SK-MEL-5 (cell line): ENCODE measurements at regions not wholly inside any gene's neighbourhood (a gene's known extent, or its start where the extent isn't known, plus 50 kb on each side); places are given as distances from the start of the nearest gene placed in this dataset.
"Not testable (repeated sequence)": the region's sequence is repeated elsewhere in the genome, so short reads cannot be mapped to it uniquely, and the experiment has no call there.

Experiments used
- DNase-seq: peaks from one replicate; pipeline ENCODE4 v3.0.0-alpha.2; 2016; ENCODE audit warnings: low read depth, low spot score
- in situ Hi-C: cut with HindIII; loops from 2 replicates; pipeline ENCODE4 v1.10.0; 2016; ENCODE audit warnings: low sequenced_read_pairs, high pct_unique_total_duplicates, low pct_unique_long_range_greater_than_20kb

- DNase-seq = no peak
- in situ Hi-C loops = no loop called here
These were observed 294.3 kb downstream of the GUCY2F start for GRCh38 chrX:109187473-109188168.

- in situ Hi-C loops = no loop called here
These were observed 294.9 kb downstream of the GUCY2F start for GRCh38 chrX:109186939-109187338.

GRCh38 chrX:109184506-109185139 lies 297.3 kb downstream of the GUCY2F start:
- DNase-seq = no peak
- in situ Hi-C loops = no loop called here

More at GRCh38 chrX:109186939-109187338, 294.9 kb downstream of the GUCY2F start:
- DNase-seq = no peak

GRCh38 chrX:109172091-109172602 lies 309.7 kb downstream of the GUCY2F start:
- in situ Hi-C loops = no loop called here

GRCh38 chrX:109155161-109155560 lies 326.7 kb downstream of the GUCY2F start:
- in situ Hi-C loops = no loop called here
- peak; percentile 55 for DNase-seq

More at GRCh38 chrX:109172091-109172602, 309.7 kb downstream of the GUCY2F start:
- DNase-seq = no peak

- DNase-seq, in situ Hi-C loops: not testable (repeated sequence)
These were observed 337.7 kb downstream of the GUCY2F start for GRCh38 chrX:109144173-109144572.

GRCh38 chrX:109140463-109140862 lies 341.4 kb downstream of the GUCY2F start:
- in situ Hi-C loops = no loop called here
- DNase-seq = no peak

- DNase-seq = no peak
- in situ Hi-C loops = no loop called here
These were observed 347.1 kb downstream of the GUCY2F start for GRCh38 chrX:109134777-109135176.

GRCh38 chrX:109125304-109125703 lies 356.6 kb downstream of the GUCY2F start:
- in situ Hi-C loops = no loop called here
- DNase-seq = no peak

GRCh38 chrX:109089359-109089758 lies 353.0 kb upstream of the IRS4 start:
- in situ Hi-C loops = no loop called here
- DNase-seq = no peak

- in situ Hi-C loops = no loop called here
- no peak for DNase-seq
These were observed 341.4 kb upstream of the IRS4 start for GRCh38 chrX:109077788-109078187.

GRCh38 chrX:109054181-109054581 lies 317.8 kb upstream of the IRS4 start:
- peak; percentile 0 for DNase-seq
- in situ Hi-C loops = not testable (repeated sequence)

- peak; percentile 7 for DNase-seq
- in situ Hi-C loops = no loop called here
These were observed 313.5 kb upstream of the IRS4 start for GRCh38 chrX:109049903-109050302.

- no peak for DNase-seq
- in situ Hi-C loops = no loop called here
These were observed 313.1 kb upstream of the IRS4 start for GRCh38 chrX:109049416-109049815.

GRCh38 chrX:109040057-109040456 lies 303.7 kb upstream of the IRS4 start:
- in situ Hi-C loops = no loop called here
- no peak for DNase-seq

GRCh38 chrX:109036624-109037023 lies 300.3 kb upstream of the IRS4 start:
- no peak for DNase-seq
- in situ Hi-C loops = no loop called here

- in situ Hi-C loops = no loop called here
These were observed 257.5 kb upstream of the IRS4 start for GRCh38 chrX:108993909-108994308.

GRCh38 chrX:108972899-108973298 lies 236.5 kb upstream of the IRS4 start:
- in situ Hi-C loops, DNase-seq: not testable (repeated sequence)

More at GRCh38 chrX:108993909-108994308, 257.5 kb upstream of the IRS4 start:
- no peak for DNase-seq

- peak; percentile 60 for DNase-seq
- in situ Hi-C loops = no loop called here
These were observed 210.8 kb upstream of the IRS4 start for GRCh38 chrX:108947205-108947604.
